ENCODE measurements at regions not wholly inside any gene's neighbourhood (a gene's known extent, or its start where the extent isn't known, plus 50 kb on each side); places are given as distances from the start of the nearest gene placed in this dataset.
A peak's percentile ranks its signal among the peaks of the same experiment; 100 is the strongest.

GRCh38 chr12:53845932-53846331, 92.7 kb upstream of the HOXC13 start:
- TF ChIP-seq PBX3 (IDR thresholded peaks at IDR 0.05) (no peak), REST (IDR thresholded peaks at IDR 0.05) (no peak), MAX (IDR thresholded peaks at IDR 0.05) (0 out of 2 replicates have a peak, but pooled peaks have one; percentile 21), FOXS1 (CRISPR knock-in tag; IDR thresholded peaks at IDR 0.05) (no peak)
- ChIA-PET CTCF (interaction anchor here (1.0 to 1.5 kb wide), 5 partner anchors 8 to 99 kb away, joined by 3 to 6 read pairs (median 5); partner anchors contain the start of gene HOXC13), POLR2A (interaction anchor here (1.3 kb wide), 1 partner anchor 21 kb away, joined by 3 read pairs; no protein-coding TSS in a partner anchor)
- WGBS (ENCODE audit: missing lambda C conversion rate) = 54% methylated on average over 5 of the region's 5 CpGs
- FAIRE-seq (no peak), DNase-seq (ENCODE audit: low read depth in 1 of 2, low spot score in 1 of 2) (peak in 1 of 2 experiments; percentile 9), ATAC-seq (peak; percentile 36 to 43; a peak in 3 of 6 replicates)
- Histone ChIP-seq H3K4me1 (peaks cover 32% of the 10 kb centered on the region), H3K27ac (peak overlapping the region; percentile 61 to 81), H3K9me3 (no peaks in the 10 kb centered on the region), H3K4me3 (no peak overlapping the region), H3K4me2 (peak overlapping the region; percentile 64)

GRCh38 chr12:53849113-53849512, 89.5 kb upstream of the HOXC13 start:
- H3K27ac ChIP-seq = no peak overlapping the region
- H3K4me1 ChIP-seq = peaks cover 31% of the 10 kb centered on the region
- TF ChIP-seq HMGXB4 (CRISPR knock-in tag; IDR thresholded peaks at IDR 0.05; ENCODE audit: borderline replicate concordance) (no peak), MYC (IDR thresholded peaks at IDR 0.05; ENCODE audit: borderline replicate concordance, low read length) (no peak), EHF (CRISPR knock-in tag; IDR thresholded peaks at IDR 0.05) (no peak), HOXB13 (CRISPR knock-in tag; IDR thresholded peaks at IDR 0.05; ENCODE audit: low read depth) (no peak), BHLHE40 (IDR thresholded peaks at IDR 0.05; ENCODE audit: low read depth, low read length) (no peak), FOXS1 (CRISPR knock-in tag; IDR thresholded peaks at IDR 0.05) (no peak), CTCF (IDR thresholded peaks at IDR 0.05) (no peak), ESRRA (IDR thresholded peaks at IDR 0.05; ENCODE audit: borderline replicate concordance, low read length) (no peak), MAFK (IDR thresholded peaks at IDR 0.05; ENCODE audit: partially characterized antibody) (no peak), ELK1 (IDR thresholded peaks at IDR 0.05; ENCODE audit: low read depth, low read length) (no peak)
- CTCF ChIA-PET = interaction anchor here (1.2 to 2.2 kb wide), 3 partner anchors 13 to 28 kb away, joined by 4 to 6 read pairs (median 4); no protein-coding TSS in a partner anchor
- no peak overlapping the region for H3K4me3 ChIP-seq
- WGBS (ENCODE audit: missing lambda C conversion rate) = 91% methylated on average over 8 of the region's 8 CpGs
- ATAC-seq (no peak), FAIRE-seq (no peak), DNase-seq (ENCODE audit: low read depth in 1 of 2, low spot score in 1 of 2) (no peak)
- no peak overlapping the region for H3K4me2 ChIP-seq
- POLR2A ChIA-PET = no interaction called here
- no peaks in the 10 kb centered on the region for H3K9me3 ChIP-seq

All from A549 (cell line).